AG04450 (cell line): ENCODE measurements at regions not wholly inside any gene's neighbourhood (a gene's known extent, or its start where the extent isn't known, plus 50 kb on each side); places are given as distances from the start of the nearest gene placed in this dataset.

Source experiments
- CTCF ChIA-PET: fragments of 300-600, 350-600 bp; formaldehyde crosslinking; extraction: SDS; loops from one replicate; lab custom pipeline; 2022; ENCODE audit warnings: antibody characterized with exemption, inconsistent platforms; lab: Charles Lee
- POLR2A ChIA-PET: fragments of 350-600 bp; formaldehyde crosslinking; extraction: SDS; loops from one replicate; lab custom pipeline; 2021; ENCODE audit warnings: antibody characterized with exemption, inconsistent platforms; lab: Yijun Ruan, JAX
- DNase-seq: peaks from one replicate; pipeline ENCODE4 v3.0.0-alpha.2; 2011; ENCODE audit warnings: low read depth, low spot score
- H3K27ac ChIP-seq: one replicate; pipeline ENCODE4 v1.5.1; 2012; ENCODE audit warnings: low read depth, low read length, control low read depth
- H3K27me3 ChIP-seq: one replicate; pipeline ENCODE4 v1.6.0; 2012; ENCODE audit warnings: low read length; ENCODE audit not compliant: control insufficient read depth, insufficient read depth
- H3K4me3 ChIP-seq: 2 replicates; pipeline ENCODE4 v1.5.1; 2011; ENCODE audit warnings: mild to moderate bottlenecking, low read depth, low read length, control low read depth
- H3K9me3 ChIP-seq: 2 replicates; pipeline ENCODE4 v1.5.1; 2012; ENCODE audit warnings: low read length; ENCODE audit not compliant: control insufficient read depth, insufficient read depth
- TF ChIP-seq, protein P1 (sequence below): IDR thresholded peaks from 2 replicates; pipeline ENCODE4 v1.5.1; 2011; ENCODE audit warnings: low read depth, low read length, control low read depth, inconsistent platforms

GRCh38 chr4:27720010-27720766 is 859.5 kb downstream of the STIM2 start:
- H3K4me3 ChIP-seq = no peak overlapping the region
- CTCF ChIA-PET = no interaction called here
- POLR2A ChIA-PET = no interaction called here
- no peak for DNase-seq
- H3K9me3 ChIP-seq = no peaks in the 10 kb centered on the region
- TF ChIP-seq, protein P1, sequence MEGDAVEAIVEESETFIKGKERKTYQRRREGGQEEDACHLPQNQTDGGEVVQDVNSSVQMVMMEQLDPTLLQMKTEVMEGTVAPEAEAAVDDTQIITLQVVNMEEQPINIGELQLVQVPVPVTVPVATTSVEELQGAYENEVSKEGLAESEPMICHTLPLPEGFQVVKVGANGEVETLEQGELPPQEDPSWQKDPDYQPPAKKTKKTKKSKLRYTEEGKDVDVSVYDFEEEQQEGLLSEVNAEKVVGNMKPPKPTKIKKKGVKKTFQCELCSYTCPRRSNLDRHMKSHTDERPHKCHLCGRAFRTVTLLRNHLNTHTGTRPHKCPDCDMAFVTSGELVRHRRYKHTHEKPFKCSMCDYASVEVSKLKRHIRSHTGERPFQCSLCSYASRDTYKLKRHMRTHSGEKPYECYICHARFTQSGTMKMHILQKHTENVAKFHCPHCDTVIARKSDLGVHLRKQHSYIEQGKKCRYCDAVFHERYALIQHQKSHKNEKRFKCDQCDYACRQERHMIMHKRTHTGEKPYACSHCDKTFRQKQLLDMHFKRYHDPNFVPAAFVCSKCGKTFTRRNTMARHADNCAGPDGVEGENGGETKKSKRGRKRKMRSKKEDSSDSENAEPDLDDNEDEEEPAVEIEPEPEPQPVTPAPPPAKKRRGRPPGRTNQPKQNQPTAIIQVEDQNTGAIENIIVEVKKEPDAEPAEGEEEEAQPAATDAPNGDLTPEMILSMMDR = no peak
- H3K27ac ChIP-seq = no peak overlapping the region
- no peaks in the 10 kb centered on the region for H3K27me3 ChIP-seq

GRCh38 chr4:27721193-27721592 is 860.6 kb downstream of the STIM2 start:
- DNase-seq = no peak
- Histone ChIP-seq H3K4me3 (no peak overlapping the region), H3K27ac (no peak overlapping the region), H3K27me3 (no peaks in the 10 kb centered on the region), H3K9me3 (no peaks in the 10 kb centered on the region)
- ChIA-PET CTCF (no interaction called here), POLR2A (no interaction called here)
- TF ChIP-seq, protein P1 = no peak

DNA sequence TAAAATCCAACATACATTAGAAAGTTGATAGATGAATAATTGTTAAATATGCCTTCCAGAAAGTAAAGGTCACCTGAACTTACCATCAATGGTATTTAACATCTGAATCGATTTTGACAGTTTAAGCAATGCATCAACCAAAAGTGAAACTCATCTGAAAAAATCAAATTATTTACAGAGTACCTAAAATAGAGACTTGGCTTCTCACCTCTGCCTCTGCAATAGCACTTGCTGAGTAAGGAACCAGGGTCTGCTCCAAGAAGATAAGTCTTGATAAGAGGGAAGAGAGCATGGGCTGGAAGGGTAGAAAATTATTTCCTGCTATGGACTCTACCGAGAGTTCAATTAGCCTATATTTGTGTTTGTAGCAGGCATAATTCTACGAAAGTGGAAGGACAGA is 868.3 kb downstream of the STIM2 start:
- no peak overlapping the region for H3K27ac ChIP-seq
- no peak for DNase-seq
- no peak overlapping the region for H3K4me3 ChIP-seq
- POLR2A ChIA-PET = no interaction called here
- TF ChIP-seq, protein P1 = no peak
- CTCF ChIA-PET = no interaction called here
- no peaks in the 10 kb centered on the region for H3K9me3 ChIP-seq
- no peaks in the 10 kb centered on the region for H3K27me3 ChIP-seq

GRCh38 chr4:27742816-27743215 is 882.2 kb downstream of the STIM2 start:
- POLR2A ChIA-PET = no interaction called here
- no peaks in the 10 kb centered on the region for H3K9me3 ChIP-seq
- H3K27me3 ChIP-seq = no peaks in the 10 kb centered on the region
- CTCF ChIA-PET = no interaction called here
- TF ChIP-seq, protein P1 = no peak
- H3K27ac ChIP-seq = no peak overlapping the region
- DNase-seq = no peak
- no peak overlapping the region for H3K4me3 ChIP-seq

DNA sequence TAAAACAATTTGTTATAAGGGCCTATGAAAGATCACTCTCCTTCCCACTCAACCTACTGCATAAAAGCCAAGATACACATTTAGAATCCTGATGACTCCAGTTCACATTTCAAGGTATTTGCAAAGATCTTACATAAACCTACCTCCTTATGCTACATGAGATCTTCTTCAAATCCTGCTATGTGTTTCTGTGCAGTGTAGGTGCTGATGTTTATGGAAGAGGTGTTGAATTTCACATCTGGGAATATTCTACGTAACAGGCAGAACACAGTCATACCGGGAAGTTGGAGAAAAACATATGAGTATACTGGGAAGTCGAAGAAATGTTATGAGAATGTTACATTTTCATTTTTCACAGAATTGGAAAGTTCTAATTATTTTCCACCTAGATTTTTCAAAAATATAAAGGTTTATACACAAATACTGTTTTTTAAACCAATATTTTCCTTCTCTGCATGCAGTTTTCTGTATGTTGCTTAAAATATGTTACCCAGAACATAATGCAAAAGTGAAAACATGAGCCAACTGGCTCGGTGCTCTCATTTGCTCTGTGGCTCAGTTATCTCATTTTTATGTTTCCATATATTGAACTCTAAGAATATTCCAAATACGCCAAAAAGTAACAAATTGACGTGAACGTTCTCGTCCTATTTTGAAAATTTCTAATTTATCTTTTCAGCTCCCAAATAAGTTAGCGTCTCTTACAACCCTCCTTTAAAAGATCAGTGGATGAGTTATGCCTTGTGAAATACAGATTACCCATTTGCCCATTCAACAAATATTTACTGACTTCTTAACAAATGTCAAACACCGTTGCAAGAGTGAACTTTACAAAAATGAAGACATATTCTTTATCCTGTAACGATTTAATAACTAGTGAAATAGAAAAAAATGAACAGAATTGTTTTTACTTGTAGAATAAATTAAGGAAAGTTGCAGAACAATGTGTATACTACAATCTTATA is 899.3 kb downstream of the STIM2 start:
- H3K27me3 ChIP-seq = no peaks in the 10 kb centered on the region
- POLR2A ChIA-PET = no interaction called here
- no peak for DNase-seq
- TF ChIP-seq, protein P1 = no peak
- no peak overlapping the region for H3K4me3 ChIP-seq
- CTCF ChIA-PET = no interaction called here
- H3K9me3 ChIP-seq = no peaks in the 10 kb centered on the region
- no peak overlapping the region for H3K27ac ChIP-seq
